OCI-M2 (cell line): ENCODE measurements at regions not wholly inside any gene's neighbourhood (a gene's known extent, or its start where the extent isn't known, plus 50 kb on each side); places are given as distances from the start of the nearest gene placed in this dataset.

Experiments
- DNase-seq: peaks from one replicate; lab custom pipeline; 2025; ENCODE audit not compliant: unreplicated experiment; lab: John Stamatoyannopoulos, UW

- no peak for DNase-seq
Measured at GRCh38 chr6:101290346-101290745, 103.2 kb upstream of the GRIK2 start.

- DNase-seq: no peak
Measured at GRCh38 chr6:101294051-101294638, 99.4 kb upstream of the GRIK2 start.

GRCh38 chr6:101294676-101295075, 98.8 kb upstream of the GRIK2 start:
- DNase-seq: no peak

- DNase-seq: no peak
Measured at GRCh38 chr6:101296169-101296960, 97.1 kb upstream of the GRIK2 start.

GRCh38 chr6:101302593-101302992, 90.9 kb upstream of the GRIK2 start:
- no peak for DNase-seq

- DNase-seq: no peak
Measured at GRCh38 chr6:101303495-101303894, 90.0 kb upstream of the GRIK2 start.

- DNase-seq: no peak
Measured at GRCh38 chr6:101312652-101313051, 80.9 kb upstream of the GRIK2 start.

GRCh38 chr6:101322921-101323320, 70.6 kb upstream of the GRIK2 start:
- no peak for DNase-seq

GRCh38 chr6:101326411-101326810, 67.1 kb upstream of the GRIK2 start:
- no peak for DNase-seq

- no peak for DNase-seq
Measured at GRCh38 chr6:101341926-101342325, 51.6 kb upstream of the GRIK2 start.
